Amygdala (tissue), 56 donors: ENCODE measurements at regions not wholly inside any gene's neighbourhood (a gene's known extent, or its start where the extent isn't known, plus 50 kb on each side); places are given as distances from the start of the nearest gene placed in this dataset.

Experiments used
- DNase-seq, 56 donors: peaks; one replicate each; lab custom pipeline; 2025; lab: John Stamatoyannopoulos, UW

- DNase-seq, result peak in 1 of 56 donors; percentile 1
Measured at GRCh38 chr11:97717922-97718321, 1302.8 kb upstream of the CNTN5 start.

GRCh38 chr11:97722065-97722464, 1298.7 kb upstream of the CNTN5 start:
- DNase-seq, result no peak

GRCh38 chr11:97722721-97723120, 1298.0 kb upstream of the CNTN5 start:
- DNase-seq, result no peak

- no peak for DNase-seq
Measured at GRCh38 chr11:97729546-97730272, 1291.0 kb upstream of the CNTN5 start.

GRCh38 chr11:97732011-97732632, 1288.6 kb upstream of the CNTN5 start:
- no peak for DNase-seq

- no peak for DNase-seq
Measured at GRCh38 chr11:97738751-97739150, 1282.0 kb upstream of the CNTN5 start.

GRCh38 chr11:97739932-97740800, 1280.6 kb upstream of the CNTN5 start:
- DNase-seq, result no peak

- no peak for DNase-seq
Measured at GRCh38 chr11:97740801-97741151, 1280.0 kb upstream of the CNTN5 start.

- DNase-seq, result no peak
Measured at GRCh38 chr11:97742717-97743116, 1278.0 kb upstream of the CNTN5 start.

- no peak for DNase-seq
Measured at GRCh38 chr11:97743205-97743742, 1277.5 kb upstream of the CNTN5 start.

GRCh38 chr11:97745515-97746050, 1275.2 kb upstream of the CNTN5 start:
- no peak for DNase-seq

- DNase-seq, result no peak
Measured at GRCh38 chr11:97746818-97747217, 1273.9 kb upstream of the CNTN5 start.

- DNase-seq, result peak in 6 of 56 donors; percentile 2 to 27 (median 6)
Measured at GRCh38 chr11:97751405-97751804, 1269.3 kb upstream of the CNTN5 start.

GRCh38 chr11:97751952-97752351, 1268.8 kb upstream of the CNTN5 start:
- DNase-seq, result no peak

- no peak for DNase-seq
Measured at GRCh38 chr11:97754976-97755375, 1265.8 kb upstream of the CNTN5 start.

- no peak for DNase-seq
Measured at GRCh38 chr11:97756571-97757335, 1264.0 kb upstream of the CNTN5 start.

GRCh38 chr11:97761175-97761574, 1259.6 kb upstream of the CNTN5 start:
- no peak for DNase-seq

GRCh38 chr11:97764193-97764592, 1256.6 kb upstream of the CNTN5 start:
- no peak for DNase-seq

GRCh38 chr11:97764605-97765004, 1256.1 kb upstream of the CNTN5 start:
- DNase-seq, result no peak

- no peak for DNase-seq
Measured at GRCh38 chr11:97770570-97770969, 1250.2 kb upstream of the CNTN5 start.
